Astrocyte (in vitro differentiated cells and primary cell): ENCODE measurements at regions not wholly inside any gene's neighbourhood (a gene's known extent, or its start where the extent isn't known, plus 50 kb on each side); places are given as distances from the start of the nearest gene placed in this dataset.
A peak's percentile ranks its signal among the peaks of the same experiment; 100 is the strongest.

Source experiments
- DNase-seq: peaks from one replicate; pipeline ENCODE4 v3.0.0-alpha.2; 2010; ENCODE audit warnings: low read depth
- FAIRE-seq: peaks from 2 replicates; lab custom pipeline; 2011; peaks lifted over from hg19 to GRCh38; lab: Jason Lieb, UNC
- H2AFZ ChIP-seq: 2 replicates; pipeline ENCODE4 v1.6.0; 2012; ENCODE audit warnings: low read depth, low read length, inconsistent platforms
- H3K27ac ChIP-seq: 2 replicates; pipeline ENCODE4 v1.5.1; 2011; ENCODE audit warnings: low read depth, low read length, inconsistent platforms
- H3K27me3 ChIP-seq: 2 replicates; pipeline ENCODE4 v1.6.0; 2011; ENCODE audit warnings: low read length, inconsistent platforms; ENCODE audit not compliant: insufficient read depth
- H3K36me3 ChIP-seq: 2 replicates; pipeline ENCODE4 v1.5.1; 2011; ENCODE audit warnings: low read length, inconsistent platforms; ENCODE audit not compliant: insufficient read depth
- H3K4me1 ChIP-seq: 2 replicates; pipeline ENCODE4 v1.5.1; 2011; ENCODE audit warnings: low read length, inconsistent platforms; ENCODE audit not compliant: insufficient read depth
- H3K4me2 ChIP-seq: 2 replicates; pipeline ENCODE4 v1.6.0; 2012; ENCODE audit warnings: low read length, inconsistent platforms
- H3K4me3 ChIP-seq: 2 replicates; pipeline ENCODE4 v1.5.1; 2011; ENCODE audit warnings: low read depth, mild to moderate bottlenecking, low read length, inconsistent platforms; ENCODE audit not compliant: insufficient read depth
- H3K79me2 ChIP-seq: 2 replicates; pipeline ENCODE4 v1.6.0; 2012; ENCODE audit warnings: mild to moderate bottlenecking, low read length, inconsistent platforms; ENCODE audit not compliant: insufficient read depth
- H3K9ac ChIP-seq: 2 replicates; pipeline ENCODE4 v1.6.0; 2012; ENCODE audit warnings: mild to moderate bottlenecking, low read length, inconsistent platforms
- H3K9me3 ChIP-seq: 2 replicates; pipeline ENCODE4 v1.5.1; 2012; ENCODE audit warnings: low read depth, mild to moderate bottlenecking, low read length, inconsistent platforms; ENCODE audit not compliant: insufficient read depth
- H4K20me1 ChIP-seq: 2 replicates; pipeline ENCODE4 v1.6.0; 2012; ENCODE audit warnings: low read length, inconsistent platforms; ENCODE audit not compliant: insufficient read depth
- H3K27ac Mint-ChIP-seq: one replicate; pipeline ENCODE4 v1.8.0; 2021; ENCODE audit warnings: mild to moderate bottlenecking, mixed read lengths; ENCODE audit not compliant: unreplicated experiment
- H3K27me3 Mint-ChIP-seq: one replicate; pipeline ENCODE4 v1.8.0; 2021; ENCODE audit warnings: low read depth, mixed read lengths; ENCODE audit not compliant: unreplicated experiment
- H3K36me3 Mint-ChIP-seq: one replicate; pipeline ENCODE4 v1.8.0; 2021; ENCODE audit warnings: low read depth, mixed read lengths; ENCODE audit not compliant: unreplicated experiment
- H3K4me1 Mint-ChIP-seq: one replicate; pipeline ENCODE4 v1.8.0; 2021; ENCODE audit warnings: low read depth, mixed read lengths; ENCODE audit not compliant: unreplicated experiment
- H3K4me3 Mint-ChIP-seq: one replicate; pipeline ENCODE4 v1.8.0; 2021; ENCODE audit warnings: mild to moderate bottlenecking, moderate library complexity, mixed read lengths; ENCODE audit not compliant: unreplicated experiment
- H3K9me3 Mint-ChIP-seq: one replicate; pipeline ENCODE4 v1.8.0; 2021; ENCODE audit warnings: mild to moderate bottlenecking, mixed read lengths; ENCODE audit not compliant: unreplicated experiment
- EZH2 ChIP-seq: IDR thresholded peaks from 2 replicates; pipeline ENCODE4 v1.6.1; 2012; ENCODE audit warnings: mild to moderate bottlenecking, low read length, inconsistent platforms; ENCODE audit not compliant: insufficient read depth
- TF ChIP-seq, protein P1 (sequence below): IDR thresholded peaks from 2 replicates; pipeline ENCODE4 v1.5.1; 2011; ENCODE audit warnings: low read depth, mild to moderate bottlenecking, inconsistent platforms, low read length, moderate library complexity; ENCODE audit not compliant: insufficient read depth

DNA sequence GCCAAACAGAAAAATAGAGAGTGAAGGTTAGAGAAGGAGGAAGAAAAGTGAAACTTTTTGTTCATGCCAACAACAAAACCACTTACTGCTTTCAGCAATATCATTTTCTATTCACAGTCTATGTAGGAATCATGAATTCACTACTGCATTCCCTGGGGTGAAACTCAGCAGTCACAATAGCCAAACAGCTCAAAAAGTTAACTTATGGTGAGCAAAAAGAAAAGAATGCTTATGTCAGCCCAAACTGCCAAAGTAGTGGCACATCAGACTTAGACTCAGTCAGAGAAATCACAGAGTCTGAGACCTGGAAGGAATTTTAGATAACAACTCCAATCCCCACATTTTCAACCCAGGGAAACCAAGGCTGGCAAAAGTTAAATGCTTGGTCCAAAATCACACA lies 238.7 kb upstream of the TMCO5A start:
- peak; percentile 45 for DNase-seq
- H3K4me3 Mint-ChIP-seq: no peak overlapping the region

DNA sequence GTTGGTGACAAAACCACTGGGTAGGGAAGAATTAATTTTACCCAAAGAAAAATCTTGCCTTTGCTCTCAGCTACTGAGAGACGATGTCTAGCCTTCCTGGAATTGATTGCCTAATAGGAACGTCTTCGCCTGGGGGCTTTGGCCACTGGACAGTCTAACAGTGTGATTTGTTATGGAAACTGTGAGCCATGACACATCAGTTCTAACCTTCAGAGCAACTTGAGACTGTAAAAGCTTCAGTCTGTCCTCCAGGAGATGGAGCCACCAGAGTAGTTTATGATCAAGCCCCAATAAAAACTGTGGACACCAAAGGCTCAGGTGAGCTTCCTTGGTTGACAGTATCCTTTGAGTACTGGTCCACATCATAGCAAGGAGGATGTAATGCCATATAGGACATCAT lies 235.8 kb upstream of the TMCO5A start:
- Histone ChIP-seq H3K27ac (no peak overlapping the region), H3K4me3 (no peak overlapping the region), H4K20me1 (no peaks in the 10 kb centered on the region), H3K79me2 (no peaks in the 10 kb centered on the region), H3K27me3 (no peaks in the 10 kb centered on the region), H3K36me3 (no peaks in the 10 kb centered on the region), H3K4me1 (peaks cover 8% of the 10 kb centered on the region), H3K9me3 (no peaks in the 10 kb centered on the region), H3K9ac (no peak overlapping the region), H3K4me2 (no peak overlapping the region), H2AFZ (no peak overlapping the region)
- no peak for TF ChIP-seq EZH2
- TF ChIP-seq, protein P1, sequence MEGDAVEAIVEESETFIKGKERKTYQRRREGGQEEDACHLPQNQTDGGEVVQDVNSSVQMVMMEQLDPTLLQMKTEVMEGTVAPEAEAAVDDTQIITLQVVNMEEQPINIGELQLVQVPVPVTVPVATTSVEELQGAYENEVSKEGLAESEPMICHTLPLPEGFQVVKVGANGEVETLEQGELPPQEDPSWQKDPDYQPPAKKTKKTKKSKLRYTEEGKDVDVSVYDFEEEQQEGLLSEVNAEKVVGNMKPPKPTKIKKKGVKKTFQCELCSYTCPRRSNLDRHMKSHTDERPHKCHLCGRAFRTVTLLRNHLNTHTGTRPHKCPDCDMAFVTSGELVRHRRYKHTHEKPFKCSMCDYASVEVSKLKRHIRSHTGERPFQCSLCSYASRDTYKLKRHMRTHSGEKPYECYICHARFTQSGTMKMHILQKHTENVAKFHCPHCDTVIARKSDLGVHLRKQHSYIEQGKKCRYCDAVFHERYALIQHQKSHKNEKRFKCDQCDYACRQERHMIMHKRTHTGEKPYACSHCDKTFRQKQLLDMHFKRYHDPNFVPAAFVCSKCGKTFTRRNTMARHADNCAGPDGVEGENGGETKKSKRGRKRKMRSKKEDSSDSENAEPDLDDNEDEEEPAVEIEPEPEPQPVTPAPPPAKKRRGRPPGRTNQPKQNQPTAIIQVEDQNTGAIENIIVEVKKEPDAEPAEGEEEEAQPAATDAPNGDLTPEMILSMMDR: no peak
- DNase-seq (no peak), FAIRE-seq (no peak)
- Mint-ChIP-seq H3K36me3 (no peaks in the 10 kb centered on the region), H3K9me3 (no peaks in the 10 kb centered on the region), H3K27me3 (no peaks in the 10 kb centered on the region), H3K27ac (no peak overlapping the region), H3K4me3 (no peak overlapping the region), H3K4me1 (peaks cover 23% of the 10 kb centered on the region)

More for the DNA sequence above, 238.7 kb upstream of the TMCO5A start:
- Histone ChIP-seq H4K20me1 (no peaks in the 10 kb centered on the region), H3K79me2 (no peaks in the 10 kb centered on the region), H3K9me3 (no peaks in the 10 kb centered on the region), H3K27ac (no peak overlapping the region), H3K9ac (no peak overlapping the region), H3K4me2 (peak overlapping the region; percentile 15), H3K4me3 (no peak overlapping the region), H3K4me1 (peaks cover 8% of the 10 kb centered on the region), H3K27me3 (no peaks in the 10 kb centered on the region), H3K36me3 (no peaks in the 10 kb centered on the region), H2AFZ (no peak overlapping the region)
- FAIRE-seq: peak; percentile 32
- H3K27me3 Mint-ChIP-seq: no peaks in the 10 kb centered on the region
- H3K4me1 Mint-ChIP-seq: peaks cover 25% of the 10 kb centered on the region
- TF ChIP-seq EZH2: no peak
- TF ChIP-seq, protein P1: no peak
- peak overlapping the region; percentile 84 for H3K27ac Mint-ChIP-seq
- H3K9me3 Mint-ChIP-seq: peaks cover 2% of the 10 kb centered on the region
- H3K36me3 Mint-ChIP-seq: no peaks in the 10 kb centered on the region

DNA sequence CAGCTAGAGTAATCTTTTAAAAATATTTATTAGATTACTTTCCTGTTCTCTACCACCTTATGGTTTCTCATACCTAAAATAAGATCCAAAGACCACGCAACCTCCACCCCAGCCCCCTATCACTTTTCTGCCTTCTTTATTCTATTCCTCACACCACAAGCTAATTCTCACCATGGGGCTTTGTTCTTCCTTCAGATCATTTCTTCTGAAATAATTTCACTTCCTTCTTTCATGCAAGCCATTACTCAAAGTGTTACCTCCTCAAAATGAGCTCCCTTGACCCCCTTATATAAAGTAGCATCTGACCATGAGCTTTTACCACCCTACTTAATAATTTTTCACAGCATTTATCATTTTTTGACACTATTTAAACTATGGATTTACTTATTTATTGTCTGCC lies 233.2 kb upstream of the TMCO5A start:
- DNase-seq: no peak
- Mint-ChIP-seq H3K4me3 (no peak overlapping the region), H3K27ac (no peak overlapping the region), H3K36me3 (no peaks in the 10 kb centered on the region), H3K9me3 (no peaks in the 10 kb centered on the region), H3K4me1 (peaks cover under 1% of the 10 kb centered on the region), H3K27me3 (no peaks in the 10 kb centered on the region)
- H3K4me3 ChIP-seq: no peak overlapping the region
- H2AFZ ChIP-seq: no peak overlapping the region
- no peaks in the 10 kb centered on the region for H4K20me1 ChIP-seq
- H3K4me2 ChIP-seq: no peak overlapping the region
- TF ChIP-seq EZH2: no peak
- H3K27ac ChIP-seq: no peak overlapping the region
- no peaks in the 10 kb centered on the region for H3K36me3 ChIP-seq
- FAIRE-seq: no peak
- no peak overlapping the region for H3K9ac ChIP-seq
- H3K4me1 ChIP-seq: no peaks in the 10 kb centered on the region
- no peaks in the 10 kb centered on the region for H3K9me3 ChIP-seq
- H3K27me3 ChIP-seq: no peaks in the 10 kb centered on the region
- H3K79me2 ChIP-seq: no peaks in the 10 kb centered on the region
